GM12878 (cell line): ENCODE measurements at regions not wholly inside any gene's neighbourhood (a gene's known extent, or its start where the extent isn't known, plus 50 kb on each side); places are given as distances from the start of the nearest gene placed in this dataset.

Source experiments
- ATAC-seq: fragments of 200-7000 bp; cut with Tn5 transposase; 3 replicates; pipeline ENCODE4 v1.9.1; 2020; ENCODE audit warnings: mild to moderate bottlenecking, moderate library complexity
- BruUV-seq: library from RNA; stranded (reverse); fragments of 400-500 nt; replicated peaks from 2 replicates; lab custom pipeline; 2021; lab: Mats Ljungman, UMichigan
- CTCF ChIA-PET: fragments of 300-600 bp; sonication (Branson Sonifier 250); formaldehyde crosslinking; extraction: SDS; loops from one replicate; lab custom pipeline; 2021; ENCODE audit warnings: inconsistent platforms; lab: Yijun Ruan, JAX
- POLR2A ChIA-PET: fragments of 350-600 bp; formaldehyde crosslinking; extraction: SDS; loops from one replicate; lab custom pipeline; 2021; ENCODE audit warnings: inconsistent platforms; lab: Charles Lee
- RAD21 ChIA-PET: fragments of 300-600 bp; sonication (Branson Sonifier 250); formaldehyde crosslinking; loops from one replicate; lab custom pipeline; 2023; ENCODE audit warnings: antibody characterized with exemption; ENCODE audit not compliant: unreplicated experiment; lab: Charles Lee
- SMC1A ChIA-PET: fragments of 300-600 bp; sonication (Branson Sonifier 250); formaldehyde crosslinking; loops from one replicate; lab custom pipeline; 2023; ENCODE audit not compliant: unreplicated experiment, uncharacterized antibody; lab: Charles Lee
- DNase-seq: peaks from one replicate; pipeline ENCODE4 v3.0.0-alpha.2; 2011; ENCODE audit warnings: low read depth, low spot score
- FAIRE-seq: peaks from 3 replicates; lab custom pipeline; 2011; peaks lifted over from hg19 to GRCh38; lab: Jason Lieb, UNC
- H2AFZ ChIP-seq: 2 replicates; pipeline ENCODE4 v1.6.0; 2011; ENCODE audit warnings: low read depth, low read length, control low read depth; ENCODE audit not compliant: control insufficient read depth
- H3K27ac ChIP-seq: 2 replicates; pipeline ENCODE4 v1.5.1; 2011; ENCODE audit warnings: control low read depth; ENCODE audit not compliant: control insufficient read depth, insufficient read depth
- H3K27me3 ChIP-seq, 2 experiments: replicated peaks in 1 of 2; 2 replicates each; pipeline versions ENCODE4 v1.6.0 to v1.6.1; 2011; ENCODE audit warnings: low read length in 1 of 2; ENCODE audit not compliant: control insufficient read depth in 2 of 2, insufficient read depth in 2 of 2
- H3K36me3 ChIP-seq, 2 experiments: 2 replicates each; pipeline ENCODE4 v1.5.1; 2011; ENCODE audit warnings: low read length in 1 of 2; ENCODE audit not compliant: control insufficient read depth in 2 of 2, insufficient read depth in 2 of 2
- H3K4me1 ChIP-seq: 2 replicates; pipeline ENCODE4 v1.6.1; 2011; ENCODE audit warnings: mild to moderate bottlenecking, low read length, moderate library complexity, mixed read lengths; ENCODE audit not compliant: control insufficient read depth, insufficient read depth
- H3K4me2 ChIP-seq: 2 replicates; pipeline ENCODE4 v1.6.0; 2011; ENCODE audit warnings: control low read depth; ENCODE audit not compliant: control insufficient read depth, insufficient read depth
- H3K4me3 ChIP-seq: fragments of 200-600 bp; sonication (generic); 2 replicates; pipeline ENCODE4 v1.5.1; 2016
- H3K79me2 ChIP-seq: 2 replicates; pipeline ENCODE4 v1.6.0; 2011; ENCODE audit warnings: low read length; ENCODE audit not compliant: control insufficient read depth, insufficient read depth
- H3K9ac ChIP-seq: 2 replicates; pipeline ENCODE4 v1.8.0; 2011; ENCODE audit warnings: low read length, control low read depth, mixed read lengths; ENCODE audit not compliant: control insufficient read depth, insufficient read depth
- H3K9me3 ChIP-seq: replicated peaks from 3 replicates; pipeline ENCODE4 v1.5.1; 2011; ENCODE audit warnings: mild to moderate bottlenecking, low read length; ENCODE audit not compliant: control insufficient read depth, insufficient read depth
- H4K20me1 ChIP-seq: 2 replicates; pipeline ENCODE4 v1.6.0; 2011; ENCODE audit not compliant: control insufficient read depth, insufficient read depth
- MEF2A ChIP-seq: IDR thresholded peaks from 2 replicates; pipeline ENCODE4 v1.6.1; 2011; ENCODE audit warnings: low read depth, mild to moderate bottlenecking, low read length, moderate library complexity; ENCODE audit not compliant: insufficient read depth
- NFYA ChIP-seq: IDR thresholded peaks from 2 replicates; pipeline ENCODE4 v1.6.1; 2011; ENCODE audit warnings: low read depth, mild to moderate bottlenecking, low read length, improper control_type of control experiment, borderline replicate concordance
- PAX8 ChIP-seq: fragments of 450-650 bp; IDR thresholded peaks from 2 replicates; pipeline ENCODE4 v1.6.1; 2017; ENCODE audit warnings: mild to moderate bottlenecking, moderate library complexity
- RUNX3 ChIP-seq: IDR thresholded peaks from 2 replicates; pipeline ENCODE4 v1.6.1; 2012; ENCODE audit warnings: low read length, inconsistent platforms
- SRF ChIP-seq, 2 experiments: IDR thresholded peaks; 2 replicates each; pipeline ENCODE4 v1.6.1; 2011; ENCODE audit warnings: low read depth in 2 of 2, low read length in 2 of 2, mild to moderate bottlenecking in 1 of 2, moderate library complexity in 1 of 2
- WGBS: methylation state at CpG from one replicate; pipeline ENCODE4 v1.1.6; 2016; ENCODE audit warnings: low lambda C conversion rate; ENCODE audit not compliant: insufficient replicate concordance, insufficient coverage; ENCODE audit errors: missing lambda C conversion rate; 5-methylcytosine and 5-hydroxymethylcytosine counted together
- in situ Hi-C: fragments of 300-500 bp; cut with MboI; formaldehyde crosslinking; loops from 9 replicates; pipeline ENCODE4 v1.14.3; 2018; ENCODE audit warnings: mixed read lengths
- intact Hi-C: fragments of 100-400 bp; cut with micrococcal nuclease; formaldehyde crosslinking; loops from one replicate; pipeline ENCODE4 v1.14.2; 2022; ENCODE audit not compliant: unreplicated experiment

- TF ChIP-seq SRF (IDR thresholded peaks at IDR 0.05; ENCODE audit: low read depth in 2 of 2, low read length in 2 of 2): no peak
- TF ChIP-seq PAX8: no peak
- no peak for TF ChIP-seq MEF2A
Observed at GRCh38 chr1:232201024-232201423, 428.9 kb downstream of the SIPA1L2 start (continued).

GRCh38 chr1:232196042-232196441, 433.9 kb downstream of the SIPA1L2 start:
- H3K27me3 ChIP-seq: no peaks in the 10 kb centered on the region
- ATAC-seq (no peak), DNase-seq (no peak), FAIRE-seq (no peak)
- H3K27ac ChIP-seq: no peak overlapping the region
- in situ Hi-C loops: no loop called here
- CTCF ChIA-PET: no interaction called here
- SMC1A ChIA-PET: no interaction called here
- H4K20me1 ChIP-seq: no peaks in the 10 kb centered on the region
- POLR2A ChIA-PET: no interaction called here
- no peaks in the 10 kb centered on the region for H3K36me3 ChIP-seq
- TF ChIP-seq RUNX3: no peak
- TF ChIP-seq, all 136 proteins: peak for 0
- RAD21 ChIA-PET: no interaction called here
- Histone ChIP-seq H3K79me2 (no peaks in the 10 kb centered on the region), H3K9ac (no peak overlapping the region), H3K9me3 (no peaks in the 10 kb centered on the region), H3K4me2 (no peak overlapping the region), H3K4me1 (no peaks in the 10 kb centered on the region), H2AFZ (no peak overlapping the region), H3K4me3 (no peak overlapping the region)
- intact Hi-C loops: no loop called here
- 41% methylated on average over 1 of the region's 1 CpG for WGBS
- BruUV-seq: no TSS peak

- no peak overlapping the region for H3K27ac ChIP-seq
- 5% methylated on average over 1 of the region's 1 CpG for WGBS
- H3K4me2 ChIP-seq: no peak overlapping the region
- no TSS peak for BruUV-seq
- FAIRE-seq (no peak), DNase-seq (no peak), ATAC-seq (no peak)
- intact Hi-C loops: no loop called here
- no peak overlapping the region for H2AFZ ChIP-seq
- SMC1A ChIA-PET: no interaction called here
- no peaks in the 10 kb centered on the region for H3K27me3 ChIP-seq
- H3K9ac ChIP-seq: no peak overlapping the region
- no peak for TF ChIP-seq NFYA
- H3K36me3 ChIP-seq: no peaks in the 10 kb centered on the region
- in situ Hi-C loops: no loop called here
- POLR2A ChIA-PET: no interaction called here
- no peaks in the 10 kb centered on the region for H4K20me1 ChIP-seq
- CTCF ChIA-PET: no interaction called here
- no peaks in the 10 kb centered on the region for H3K9me3 ChIP-seq
- H3K79me2 ChIP-seq: no peaks in the 10 kb centered on the region
- no peak overlapping the region for H3K4me3 ChIP-seq
- RAD21 ChIA-PET: no interaction called here
- H3K4me1 ChIP-seq: no peaks in the 10 kb centered on the region
Observed at GRCh38 chr1:232194424-232194823, 435.5 kb downstream of the SIPA1L2 start.
